K562 (cell line): ENCODE measurements at regions not wholly inside any gene's neighbourhood (a gene's known extent, or its start where the extent isn't known, plus 50 kb on each side); places are given as distances from the start of the nearest gene placed in this dataset.

Experiments
- ATAC-seq: fragments of 200-7000 bp; cut with Tn5 transposase; 3 replicates; pipeline ENCODE4 v1.9.1; 2020; ENCODE audit warnings: moderate library complexity
- BruUV-seq: library from RNA; stranded (reverse); fragments of 400-500 nt; replicated peaks from 2 replicates; lab custom pipeline; 2021; lab: Mats Ljungman, UMichigan
- CTCF ChIA-PET: fragments of 300-600 bp; formaldehyde crosslinking; extraction: SDS; loops from one replicate; lab custom pipeline; 2021; ENCODE audit warnings: low intra/inter-chr PET ratio; lab: Yijun Ruan, JAX
- POLR2A ChIA-PET: fragments of 300-600, 350-650 bp; sonication (Branson Sonifier 250); formaldehyde crosslinking; extraction: SDS; loops from one replicate; lab custom pipeline; 2021; ENCODE audit warnings: antibody characterized with exemption, inconsistent platforms; lab: Yijun Ruan, JAX
- DNase-seq, 4 experiments: peaks; one replicate each; pipeline versions ENCODE4 v3.0.0 to v3.0.0-alpha.2; 2011 to 2018; ENCODE audit warnings: low spot score in 3 of 4, mixed read lengths in 3 of 4; ENCODE audit errors: extremely low read depth in 1 of 4
- FAIRE-seq: peaks from 2 replicates; lab custom pipeline; 2011; peaks lifted over from hg19 to GRCh38; lab: Jason Lieb, UNC
- H2AFZ ChIP-seq: 2 replicates; pipeline ENCODE4 v1.6.0; 2011; ENCODE audit warnings: low read depth, low read length, control low read depth, inconsistent platforms
- H3K27ac ChIP-seq: fragments of 200-600 bp; 3 replicates; pipeline ENCODE4 v1.8.0; 2011; ENCODE audit warnings: low read depth, mild to moderate bottlenecking, control low read depth, inconsistent platforms, low read length, moderate library complexity, mixed read lengths; ENCODE audit errors: extremely low read depth
- H3K27me3 ChIP-seq, 2 experiments: fragments of 300-600 bp in 1 of 2; 2 replicates in 1 of 2; 3 replicates in 1 of 2; pipeline versions ENCODE4 v1.6.0 to v1.8.0; 2011; ENCODE audit warnings: inconsistent platforms in 2 of 2, low read length in 2 of 2, mild to moderate bottlenecking in 1 of 2, mixed read lengths in 1 of 2, moderate library complexity in 1 of 2; ENCODE audit not compliant: control insufficient read depth in 2 of 2, insufficient read depth in 2 of 2
- H3K36me3 ChIP-seq: fragments of 300-600 bp; 3 replicates; pipeline ENCODE4 v1.8.0; 2011; ENCODE audit warnings: mild to moderate bottlenecking, low read length, inconsistent platforms; ENCODE audit not compliant: control insufficient read depth, insufficient read depth
- H3K4me1 ChIP-seq, 2 experiments: fragments of 200-600 bp in 1 of 2; replicated peaks in 1 of 2; 2 replicates in 1 of 2; 3 replicates in 1 of 2; pipeline versions ENCODE4 v1.5.1 to v1.8.0; 2011; ENCODE audit warnings: inconsistent platforms in 2 of 2, low read length in 2 of 2, mild to moderate bottlenecking in 1 of 2, mixed read lengths in 1 of 2, moderate library complexity in 1 of 2; ENCODE audit not compliant: control insufficient read depth in 2 of 2, insufficient read depth in 2 of 2
- H3K4me2 ChIP-seq: 2 replicates; pipeline ENCODE4 v1.6.1; 2011; ENCODE audit warnings: low read length, control low read depth, inconsistent platforms, mixed read lengths; ENCODE audit not compliant: insufficient read depth
- H3K4me3 ChIP-seq: fragments of 200-600 bp; sonication (generic), shearing (Covaris generic); 2 replicates; pipeline ENCODE4 v1.5.1; 2016; ENCODE audit warnings: control low read depth, inconsistent platforms
- H3K79me2 ChIP-seq: fragments of 200-600 bp; 3 replicates; pipeline ENCODE4 v1.8.0; 2011; ENCODE audit warnings: low read length, inconsistent platforms; ENCODE audit not compliant: control insufficient read depth, insufficient read depth
- H3K9ac ChIP-seq, 2 experiments: 2 replicates each; pipeline versions ENCODE4 v1.6.0 to v1.6.1; 2011; ENCODE audit warnings: low read depth in 2 of 2, low read length in 2 of 2, control low read depth in 1 of 2, inconsistent platforms in 1 of 2, mild to moderate bottlenecking in 1 of 2, mixed read lengths in 1 of 2; ENCODE audit not compliant: insufficient read depth in 1 of 2
- H3K9me1 ChIP-seq: one replicate; pipeline ENCODE4 v1.6.0; 2011; ENCODE audit warnings: inconsistent platforms, mild to moderate bottlenecking, low read length, moderate library complexity; ENCODE audit not compliant: control insufficient read depth, insufficient read depth
- H3K9me3 ChIP-seq: replicated peaks from 2 replicates; pipeline ENCODE4 v1.5.1; 2011; ENCODE audit warnings: low read depth, low read length, inconsistent platforms; ENCODE audit not compliant: control insufficient read depth, insufficient read depth
- H4K20me1 ChIP-seq: replicated peaks from 2 replicates; pipeline ENCODE4 v1.6.1; 2011; ENCODE audit warnings: low read length, inconsistent platforms, mixed read lengths; ENCODE audit not compliant: control insufficient read depth, insufficient read depth
- GATA2 ChIP-seq: sonication (generic); formaldehyde crosslinking; IDR thresholded peaks from 2 replicates; pipeline ENCODE4 v1.4.0; 2020; ENCODE audit warnings: mild to moderate bottlenecking, missing genetic modification reagents
- U2AF1 ChIP-seq: fragments of 200-400 bp; formaldehyde crosslinking; optimal IDR thresholded peaks from 2 replicates; pipeline ENCODE3; 2017; ENCODE audit warnings: mild to moderate bottlenecking, low read depth, low read length, moderate library complexity
- YBX1 ChIP-seq: fragments of 450-650 bp; IDR thresholded peaks from 2 replicates; pipeline ENCODE4 v1.7.1; 2016; ENCODE audit warnings: mild to moderate bottlenecking
- ZNF324 ChIP-seq: fragments of 250-450 bp; sonication (Bioruptor Pico); IDR thresholded peaks from 2 replicates; pipeline ENCODE4 v1.4.0; 2020; ENCODE audit warnings: mild to moderate bottlenecking
- ZNF586 ChIP-seq: fragments of 450-650 bp; formaldehyde crosslinking; conservative IDR thresholded peaks from 2 replicates; pipeline ENCODE4 v1.4.0; 2020; ENCODE audit warnings: mild to moderate bottlenecking, moderate library complexity
- WGBS: fragments of 100-300 bp; shearing (Covaris generic); methylation state at CpG from one replicate; pipeline ENCODE4 v1.1.6; 2016; ENCODE audit warnings: low coverage, mixed read lengths; ENCODE audit not compliant: insufficient coverage; ENCODE audit errors: missing lambda C conversion rate; 5-methylcytosine and 5-hydroxymethylcytosine counted together
- in situ Hi-C: fragments of 300-500 bp; cut with MboI; formaldehyde crosslinking; loops from 4 replicates; pipeline ENCODE4 v1.15.0; 2018; ENCODE audit warnings: inconsistent platforms, mixed read lengths
- intact Hi-C: fragments of 100-400 bp; cut with micrococcal nuclease; formaldehyde crosslinking; loops from 2 replicates; pipeline ENCODE4 v1.14.2; 2022
- TF ChIP-seq, protein P1 (sequence below): fragments of 250-450 bp; sonication (Bioruptor Pico); IDR thresholded peaks from 2 replicates; pipeline ENCODE4 v1.9.0; 2021; ENCODE audit warnings: mild to moderate bottlenecking, inconsistent platforms
- TF ChIP-seq, protein P2 (sequence below), 3 experiments: IDR thresholded peaks in 2 of 3; conservative IDR thresholded peaks in 1 of 3; 2 replicates each; pipeline ENCODE4 v1.5.1; 2011 to 2012; ENCODE audit warnings: low read length in 3 of 3, mild to moderate bottlenecking in 3 of 3, control low read depth in 2 of 3, improper control_type of control experiment in 1 of 3, inconsistent platforms in 1 of 3, low read depth in 1 of 3, mixed read lengths in 1 of 3, moderate library complexity in 1 of 3; ENCODE audit not compliant: insufficient read depth in 2 of 3
- TF ChIP-seq, protein P3 (sequence below): fragments of 150-350 bp; IDR thresholded peaks from 2 replicates; pipeline ENCODE4 v1.6.1; 2014; ENCODE audit warnings: low read depth, mild to moderate bottlenecking, low read length, borderline replicate concordance
- TF ChIP-seq, protein P4 (sequence below): sonication (generic); formaldehyde crosslinking; IDR thresholded peaks from 2 replicates; pipeline ENCODE4 v1.8.1; 2023; ENCODE audit warnings: missing genetic modification reagents, mild to moderate bottlenecking, borderline replicate concordance

DNA sequence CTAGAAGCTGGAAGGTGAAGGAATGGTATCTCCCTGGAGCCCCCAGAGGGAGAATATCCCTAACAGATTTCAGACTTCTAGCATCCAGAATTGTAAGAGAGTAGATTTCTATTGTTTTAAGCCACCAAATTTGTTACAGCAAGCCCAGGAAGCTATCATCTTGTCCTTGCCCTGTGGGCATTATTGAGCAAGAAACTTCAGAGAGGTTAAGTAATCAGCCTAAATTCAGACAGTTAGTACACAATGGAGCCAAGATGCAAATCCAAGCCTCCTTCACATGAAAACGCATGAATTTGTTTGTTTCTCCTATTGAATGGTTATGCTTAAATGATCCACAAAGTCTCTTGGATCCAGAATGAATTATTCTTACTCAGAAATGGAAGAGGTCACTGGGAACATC lies 55.2 kb upstream of the TRIB2 start:
- no peaks in the 10 kb centered on the region for H3K4me1 ChIP-seq
- no peak overlapping the region for H3K4me2 ChIP-seq
- H3K4me3 ChIP-seq, result no peak overlapping the region
- no peaks in the 10 kb centered on the region for H3K9me1 ChIP-seq
- no peak for FAIRE-seq
- H3K9ac ChIP-seq, result no peak overlapping the region
- no peak overlapping the region for H2AFZ ChIP-seq
- no peaks in the 10 kb centered on the region; the same call in 1 of the 2 replicates for H3K9me3 ChIP-seq
- no TSS peak for BruUV-seq
- ATAC-seq, result no peak
- H3K36me3 ChIP-seq, result no peaks in the 10 kb centered on the region
- CTCF ChIA-PET, result interaction anchor here (0.5 kb wide), 1 partner anchor 1716 kb away, joined by 4 read pairs; no protein-coding TSS in a partner anchor
- H3K27me3 ChIP-seq, result no peaks in the 10 kb centered on the region; a peak in 1 of 5 replicates
- H3K79me2 ChIP-seq, result no peaks in the 10 kb centered on the region
- no peaks in the 10 kb centered on the region for H4K20me1 ChIP-seq
- DNase-seq, result no peak
- H3K27ac ChIP-seq, result no peak overlapping the region
- POLR2A ChIA-PET, result interaction anchor here (1.1 to 1.2 kb wide), 2 partner anchors 12 to 289 kb away, joined by 3 read pairs; no protein-coding TSS in a partner anchor
- 7% methylated on average over 1 of the region's 1 CpG for WGBS
- in situ Hi-C loops (no loop called here), intact Hi-C loops (no loop called here)
- no peak for TF ChIP-seq GATA2 (CRISPR knock-in tag)
- no peak for TF ChIP-seq U2AF1
- TF ChIP-seq ZNF586 (CRISPR knock-in tag), result no peak
- TF ChIP-seq ZNF324 (CRISPR knock-in tag), result no peak
- TF ChIP-seq, protein P1, sequence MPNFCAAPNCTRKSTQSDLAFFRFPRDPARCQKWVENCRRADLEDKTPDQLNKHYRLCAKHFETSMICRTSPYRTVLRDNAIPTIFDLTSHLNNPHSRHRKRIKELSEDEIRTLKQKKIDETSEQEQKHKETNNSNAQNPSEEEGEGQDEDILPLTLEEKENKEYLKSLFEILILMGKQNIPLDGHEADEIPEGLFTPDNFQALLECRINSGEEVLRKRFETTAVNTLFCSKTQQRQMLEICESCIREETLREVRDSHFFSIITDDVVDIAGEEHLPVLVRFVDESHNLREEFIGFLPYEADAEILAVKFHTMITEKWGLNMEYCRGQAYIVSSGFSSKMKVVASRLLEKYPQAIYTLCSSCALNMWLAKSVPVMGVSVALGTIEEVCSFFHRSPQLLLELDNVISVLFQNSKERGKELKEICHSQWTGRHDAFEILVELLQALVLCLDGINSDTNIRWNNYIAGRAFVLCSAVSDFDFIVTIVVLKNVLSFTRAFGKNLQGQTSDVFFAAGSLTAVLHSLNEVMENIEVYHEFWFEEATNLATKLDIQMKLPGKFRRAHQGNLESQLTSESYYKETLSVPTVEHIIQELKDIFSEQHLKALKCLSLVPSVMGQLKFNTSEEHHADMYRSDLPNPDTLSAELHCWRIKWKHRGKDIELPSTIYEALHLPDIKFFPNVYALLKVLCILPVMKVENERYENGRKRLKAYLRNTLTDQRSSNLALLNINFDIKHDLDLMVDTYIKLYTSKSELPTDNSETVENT (CRISPR knock-in tag), result no peak
- TF ChIP-seq, protein P2, sequence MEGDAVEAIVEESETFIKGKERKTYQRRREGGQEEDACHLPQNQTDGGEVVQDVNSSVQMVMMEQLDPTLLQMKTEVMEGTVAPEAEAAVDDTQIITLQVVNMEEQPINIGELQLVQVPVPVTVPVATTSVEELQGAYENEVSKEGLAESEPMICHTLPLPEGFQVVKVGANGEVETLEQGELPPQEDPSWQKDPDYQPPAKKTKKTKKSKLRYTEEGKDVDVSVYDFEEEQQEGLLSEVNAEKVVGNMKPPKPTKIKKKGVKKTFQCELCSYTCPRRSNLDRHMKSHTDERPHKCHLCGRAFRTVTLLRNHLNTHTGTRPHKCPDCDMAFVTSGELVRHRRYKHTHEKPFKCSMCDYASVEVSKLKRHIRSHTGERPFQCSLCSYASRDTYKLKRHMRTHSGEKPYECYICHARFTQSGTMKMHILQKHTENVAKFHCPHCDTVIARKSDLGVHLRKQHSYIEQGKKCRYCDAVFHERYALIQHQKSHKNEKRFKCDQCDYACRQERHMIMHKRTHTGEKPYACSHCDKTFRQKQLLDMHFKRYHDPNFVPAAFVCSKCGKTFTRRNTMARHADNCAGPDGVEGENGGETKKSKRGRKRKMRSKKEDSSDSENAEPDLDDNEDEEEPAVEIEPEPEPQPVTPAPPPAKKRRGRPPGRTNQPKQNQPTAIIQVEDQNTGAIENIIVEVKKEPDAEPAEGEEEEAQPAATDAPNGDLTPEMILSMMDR (IDR thresholded peaks at IDR 0.05 in 2 of 3, conservative IDR thresholded peaks at IDR 0.05 in 1 of 3; ENCODE audit: insufficient read depth in 2 of 3, low read depth in 1 of 3, low read length in 3 of 3), result no peak
- TF ChIP-seq, protein P3, sequence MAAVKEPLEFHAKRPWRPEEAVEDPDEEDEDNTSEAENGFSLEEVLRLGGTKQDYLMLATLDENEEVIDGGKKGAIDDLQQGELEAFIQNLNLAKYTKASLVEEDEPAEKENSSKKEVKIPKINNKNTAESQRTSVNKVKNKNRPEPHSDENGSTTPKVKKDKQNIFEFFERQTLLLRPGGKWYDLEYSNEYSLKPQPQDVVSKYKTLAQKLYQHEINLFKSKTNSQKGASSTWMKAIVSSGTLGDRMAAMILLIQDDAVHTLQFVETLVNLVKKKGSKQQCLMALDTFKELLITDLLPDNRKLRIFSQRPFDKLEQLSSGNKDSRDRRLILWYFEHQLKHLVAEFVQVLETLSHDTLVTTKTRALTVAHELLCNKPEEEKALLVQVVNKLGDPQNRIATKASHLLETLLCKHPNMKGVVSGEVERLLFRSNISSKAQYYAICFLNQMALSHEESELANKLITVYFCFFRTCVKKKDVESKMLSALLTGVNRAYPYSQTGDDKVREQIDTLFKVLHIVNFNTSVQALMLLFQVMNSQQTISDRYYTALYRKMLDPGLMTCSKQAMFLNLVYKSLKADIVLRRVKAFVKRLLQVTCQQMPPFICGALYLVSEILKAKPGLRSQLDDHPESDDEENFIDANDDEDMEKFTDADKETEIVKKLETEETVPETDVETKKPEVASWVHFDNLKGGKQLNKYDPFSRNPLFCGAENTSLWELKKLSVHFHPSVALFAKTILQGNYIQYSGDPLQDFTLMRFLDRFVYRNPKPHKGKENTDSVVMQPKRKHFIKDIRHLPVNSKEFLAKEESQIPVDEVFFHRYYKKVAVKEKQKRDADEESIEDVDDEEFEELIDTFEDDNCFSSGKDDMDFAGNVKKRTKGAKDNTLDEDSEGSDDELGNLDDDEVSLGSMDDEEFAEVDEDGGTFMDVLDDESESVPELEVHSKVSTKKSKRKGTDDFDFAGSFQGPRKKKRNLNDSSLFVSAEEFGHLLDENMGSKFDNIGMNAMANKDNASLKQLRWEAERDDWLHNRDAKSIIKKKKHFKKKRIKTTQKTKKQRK, result no peak
- no peak for TF ChIP-seq YBX1
- TF ChIP-seq, protein P4, sequence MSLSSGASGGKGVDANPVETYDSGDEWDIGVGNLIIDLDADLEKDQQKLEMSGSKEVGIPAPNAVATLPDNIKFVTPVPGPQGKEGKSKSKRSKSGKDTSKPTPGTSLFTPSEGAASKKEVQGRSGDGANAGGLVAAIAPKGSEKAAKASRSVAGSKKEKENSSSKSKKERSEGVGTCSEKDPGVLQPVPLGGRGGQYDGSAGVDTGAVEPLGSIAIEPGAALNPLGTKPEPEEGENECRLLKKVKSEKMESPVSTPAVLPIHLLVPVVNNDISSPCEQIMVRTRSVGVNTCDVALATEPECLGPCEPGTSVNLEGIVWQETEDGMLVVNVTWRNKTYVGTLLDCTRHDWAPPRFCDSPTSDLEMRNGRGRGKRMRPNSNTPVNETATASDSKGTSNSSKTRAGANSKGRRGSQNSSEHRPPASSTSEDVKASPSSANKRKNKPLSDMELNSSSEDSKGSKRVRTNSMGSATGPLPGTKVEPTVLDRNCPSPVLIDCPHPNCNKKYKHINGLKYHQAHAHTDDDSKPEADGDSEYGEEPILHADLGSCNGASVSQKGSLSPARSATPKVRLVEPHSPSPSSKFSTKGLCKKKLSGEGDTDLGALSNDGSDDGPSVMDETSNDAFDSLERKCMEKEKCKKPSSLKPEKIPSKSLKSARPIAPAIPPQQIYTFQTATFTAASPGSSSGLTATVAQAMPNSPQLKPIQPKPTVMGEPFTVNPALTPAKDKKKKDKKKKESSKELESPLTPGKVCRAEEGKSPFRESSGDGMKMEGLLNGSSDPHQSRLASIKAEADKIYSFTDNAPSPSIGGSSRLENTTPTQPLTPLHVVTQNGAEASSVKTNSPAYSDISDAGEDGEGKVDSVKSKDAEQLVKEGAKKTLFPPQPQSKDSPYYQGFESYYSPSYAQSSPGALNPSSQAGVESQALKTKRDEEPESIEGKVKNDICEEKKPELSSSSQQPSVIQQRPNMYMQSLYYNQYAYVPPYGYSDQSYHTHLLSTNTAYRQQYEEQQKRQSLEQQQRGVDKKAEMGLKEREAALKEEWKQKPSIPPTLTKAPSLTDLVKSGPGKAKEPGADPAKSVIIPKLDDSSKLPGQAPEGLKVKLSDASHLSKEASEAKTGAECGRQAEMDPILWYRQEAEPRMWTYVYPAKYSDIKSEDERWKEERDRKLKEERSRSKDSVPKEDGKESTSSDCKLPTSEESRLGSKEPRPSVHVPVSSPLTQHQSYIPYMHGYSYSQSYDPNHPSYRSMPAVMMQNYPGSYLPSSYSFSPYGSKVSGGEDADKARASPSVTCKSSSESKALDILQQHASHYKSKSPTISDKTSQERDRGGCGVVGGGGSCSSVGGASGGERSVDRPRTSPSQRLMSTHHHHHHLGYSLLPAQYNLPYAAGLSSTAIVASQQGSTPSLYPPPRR (CRISPR knock-in tag), result no peak
